ENCODE measurements at regions not wholly inside any gene's neighbourhood (a gene's known extent, or its start where the extent isn't known, plus 50 kb on each side); places are given as distances from the start of the nearest gene placed in this dataset.

GRCh38 chr6:150797949-150798348 lies 67.6 kb upstream of the MTHFD1L start:
- intact Hi-C loops (cut with micrococcal nuclease; ENCODE audit: unreplicated experiment) (no loop called here), in situ Hi-C loops (cut with MboI) (no loop called here)
- ChIA-PET SMC1A (ENCODE audit: uncharacterized antibody, unreplicated experiment) (interaction anchor here (0.7 to 1.3 kb wide), 2 partner anchors 16 to 1661 kb away, joined by 3 read pairs; no protein-coding TSS in a partner anchor), POLR2A (interaction anchor here (1.3 kb wide), 1 partner anchor 12 kb away, joined by 3 read pairs; no protein-coding TSS in a partner anchor), CTCF (interaction anchor here (0.6 to 1.6 kb wide), 5 partner anchors 17 to 219 kb away, joined by 3 to 5 read pairs (median 3); no protein-coding TSS in a partner anchor), RAD21 (ENCODE audit: unreplicated experiment) (no interaction called here)
- H4K20me1 ChIP-seq (ENCODE audit: control insufficient read depth, insufficient read depth), result no peaks in the 10 kb centered on the region
- no peak for TF ChIP-seq NR2F1 (conservative IDR thresholded peaks at IDR 0.05)
- no peak for TF ChIP-seq CEBPZ (IDR thresholded peaks at IDR 0.05; ENCODE audit: low read depth, low read length)
- TF ChIP-seq MTA3 (IDR thresholded peaks at IDR 0.05; ENCODE audit: borderline replicate concordance, low read length), result no peak
- no peak for TF ChIP-seq HCFC1 (IDR thresholded peaks at IDR 0.05; ENCODE audit: low read length)
- no peak for TF ChIP-seq ZNF274 (IDR thresholded peaks at IDR 0.05; ENCODE audit: insufficient read depth, insufficient read length)
- TF ChIP-seq CHD1 (IDR thresholded peaks at IDR 0.05; ENCODE audit: low read depth, low read length), result no peak
- no peak for TF ChIP-seq CHD4 (IDR thresholded peaks at IDR 0.05)
- no peak for TF ChIP-seq NR2C2 (IDR thresholded peaks at IDR 0.05; ENCODE audit: borderline replicate concordance, control insufficient read depth, insufficient read length, low read depth)
- TF ChIP-seq NRF1 (conservative IDR thresholded peaks at IDR 0.05; ENCODE audit: low read depth, low read length), result no peak
- no peak for TF ChIP-seq ATF2 (IDR thresholded peaks at IDR 0.05; ENCODE audit: low read length)
- no peak for TF ChIP-seq ZZZ3 (IDR thresholded peaks at IDR 0.05; ENCODE audit: control insufficient read depth, insufficient read length, low read depth)
- TF ChIP-seq POLR2AphosphoS5 (IDR thresholded peaks at IDR 0.05; ENCODE audit: low read length), result no peak
- no peak for TF ChIP-seq SMC3 (IDR thresholded peaks at IDR 0.05; ENCODE audit: borderline replicate concordance, low read length)
- TF ChIP-seq USF1 (IDR thresholded peaks at IDR 0.05; ENCODE audit: borderline replicate concordance, extremely low read length, insufficient read depth, low read depth, low read length), result no peak
- no peak for TF ChIP-seq JUND (IDR thresholded peaks at IDR 0.05; ENCODE audit: low read depth, low read length)
- TF ChIP-seq STAT1 (conservative IDR thresholded peaks at IDR 0.05), result no peak
- no peak for TF ChIP-seq KLF5 (IDR thresholded peaks at IDR 0.05; ENCODE audit: partially characterized antibody)
- no TSS peak for BruUV-seq (replicated peaks)
- H2AFZ ChIP-seq (ENCODE audit: control insufficient read depth, low read depth, low read length), result no peak overlapping the region
- 44% methylated on average over 1 of the region's 1 CpG for WGBS (ENCODE audit: insufficient coverage, insufficient replicate concordance, low lambda C conversion rate, missing lambda C conversion rate)
- H3K4me1 ChIP-seq (ENCODE audit: control insufficient read depth, insufficient read depth, low read length), result no peaks in the 10 kb centered on the region
- no peak for FAIRE-seq
- no peaks in the 10 kb centered on the region for H3K79me2 ChIP-seq (ENCODE audit: control insufficient read depth, insufficient read depth, low read length)
- no peak for ATAC-seq
- no peak overlapping the region for H3K4me3 ChIP-seq
- no peaks in the 10 kb centered on the region for H3K9me3 ChIP-seq (replicated peaks; ENCODE audit: control insufficient read depth, insufficient read depth, low read length)
- H3K36me3 ChIP-seq (ENCODE audit: control insufficient read depth in 2 of 2, insufficient read depth in 2 of 2, low read length in 1 of 2), result no peaks in the 10 kb centered on the region
- no peak overlapping the region for H3K27ac ChIP-seq (ENCODE audit: control insufficient read depth, insufficient read depth)
- DNase-seq (ENCODE audit: low read depth, low spot score), result no peak
- no peak overlapping the region for H3K4me2 ChIP-seq (ENCODE audit: control insufficient read depth, insufficient read depth)
- H3K27me3 ChIP-seq (replicated peaks in 1 of 2; ENCODE audit: control insufficient read depth in 2 of 2, insufficient read depth in 2 of 2, low read length in 1 of 2), result no peaks in the 10 kb centered on the region
- no peak overlapping the region for H3K9ac ChIP-seq (ENCODE audit: control insufficient read depth, insufficient read depth, low read length)

Data from GM12878 (cell line).